ENCODE measurements at regions not wholly inside any gene's neighbourhood (a gene's known extent, or its start where the extent isn't known, plus 50 kb on each side); places are given as distances from the start of the nearest gene placed in this dataset.
"Not testable (repeated sequence)": the region's sequence is repeated elsewhere in the genome, so short reads cannot be mapped to it uniquely, and the experiment has no call there.

DNA sequence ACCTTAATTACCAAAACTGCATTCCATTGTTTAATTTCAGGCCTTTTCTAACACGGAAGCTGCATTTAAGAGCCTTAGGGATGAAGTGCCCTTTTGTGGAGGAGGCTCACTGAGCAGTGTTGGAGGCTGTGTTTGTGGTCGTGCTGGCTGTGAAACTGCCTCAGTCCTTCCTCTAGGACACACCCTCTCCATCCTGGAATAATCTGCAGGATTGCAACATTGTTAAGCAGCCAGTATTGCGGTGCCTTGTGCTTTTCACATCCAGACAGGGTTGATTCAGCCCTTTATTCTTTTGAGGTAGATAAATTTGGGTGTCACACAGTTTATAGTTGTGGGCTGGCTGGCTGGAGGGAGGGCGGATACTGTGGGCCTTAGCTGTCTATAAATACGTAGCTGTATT, 141.6 kb downstream of the CDRT15L2 start:
- Mint-ChIP-seq H3K4me3 (no peak overlapping the region), H3K4me1 (no peaks in the 10 kb centered on the region), H3K27me3 (ENCODE audit: low read depth) (no peaks in the 10 kb centered on the region), H3K36me3 (no peaks in the 10 kb centered on the region), H3K9me3 (peaks cover 15% of the 10 kb centered on the region), H3K27ac (no peak overlapping the region)
- no peak for ATAC-seq
- POLR2A ChIA-PET = interaction anchor here (0.5 kb wide), 1 partner anchor 31 kb away, joined by 4 read pairs; no protein-coding TSS in a partner anchor
- CTCF ChIA-PET = no interaction called here
- TF ChIP-seq TP53 (CRISPR knock-in tag; IDR thresholded peaks at IDR 0.05) = no peak
- TF ChIP-seq OVOL2 (CRISPR knock-in tag; IDR thresholded peaks at IDR 0.05; ENCODE audit: borderline replicate concordance) = no peak
- TF ChIP-seq GRHL2 (CRISPR knock-in tag; IDR thresholded peaks at IDR 0.05; ENCODE audit: insufficient replicate concordance, severe bottlenecking) = no peak
- no peak for TF ChIP-seq NR1H2 (CRISPR knock-in tag; IDR thresholded peaks at IDR 0.05)
- TF ChIP-seq, protein P1, sequence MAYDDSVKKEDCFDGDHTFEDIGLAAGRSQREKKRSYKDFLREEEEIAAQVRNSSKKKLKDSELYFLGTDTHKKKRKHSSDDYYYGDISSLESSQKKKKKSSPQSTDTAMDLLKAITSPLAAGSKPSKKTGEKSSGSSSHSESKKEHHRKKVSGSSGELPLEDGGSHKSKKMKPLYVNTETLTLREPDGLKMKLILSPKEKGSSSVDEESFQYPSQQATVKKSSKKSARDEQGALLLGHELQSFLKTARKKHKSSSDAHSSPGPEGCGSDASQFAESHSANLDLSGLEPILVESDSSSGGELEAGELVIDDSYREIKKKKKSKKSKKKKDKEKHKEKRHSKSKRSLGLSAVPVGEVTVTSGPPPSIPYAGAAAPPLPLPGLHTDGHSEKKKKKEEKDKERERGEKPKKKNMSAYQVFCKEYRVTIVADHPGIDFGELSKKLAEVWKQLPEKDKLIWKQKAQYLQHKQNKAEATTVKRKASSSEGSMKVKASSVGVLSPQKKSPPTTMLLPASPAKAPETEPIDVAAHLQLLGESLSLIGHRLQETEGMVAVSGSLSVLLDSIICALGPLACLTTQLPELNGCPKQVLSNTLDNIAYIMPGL (CRISPR knock-in tag; IDR thresholded peaks at IDR 0.05) = no peak
- TF ChIP-seq NR3C1 (CRISPR knock-in tag; conservative IDR thresholded peaks at IDR 0.05; ENCODE audit: low read depth) = no peak
- TF ChIP-seq NFE2L1 (CRISPR knock-in tag; IDR thresholded peaks at IDR 0.05) = no peak
- TF ChIP-seq, protein P2, sequence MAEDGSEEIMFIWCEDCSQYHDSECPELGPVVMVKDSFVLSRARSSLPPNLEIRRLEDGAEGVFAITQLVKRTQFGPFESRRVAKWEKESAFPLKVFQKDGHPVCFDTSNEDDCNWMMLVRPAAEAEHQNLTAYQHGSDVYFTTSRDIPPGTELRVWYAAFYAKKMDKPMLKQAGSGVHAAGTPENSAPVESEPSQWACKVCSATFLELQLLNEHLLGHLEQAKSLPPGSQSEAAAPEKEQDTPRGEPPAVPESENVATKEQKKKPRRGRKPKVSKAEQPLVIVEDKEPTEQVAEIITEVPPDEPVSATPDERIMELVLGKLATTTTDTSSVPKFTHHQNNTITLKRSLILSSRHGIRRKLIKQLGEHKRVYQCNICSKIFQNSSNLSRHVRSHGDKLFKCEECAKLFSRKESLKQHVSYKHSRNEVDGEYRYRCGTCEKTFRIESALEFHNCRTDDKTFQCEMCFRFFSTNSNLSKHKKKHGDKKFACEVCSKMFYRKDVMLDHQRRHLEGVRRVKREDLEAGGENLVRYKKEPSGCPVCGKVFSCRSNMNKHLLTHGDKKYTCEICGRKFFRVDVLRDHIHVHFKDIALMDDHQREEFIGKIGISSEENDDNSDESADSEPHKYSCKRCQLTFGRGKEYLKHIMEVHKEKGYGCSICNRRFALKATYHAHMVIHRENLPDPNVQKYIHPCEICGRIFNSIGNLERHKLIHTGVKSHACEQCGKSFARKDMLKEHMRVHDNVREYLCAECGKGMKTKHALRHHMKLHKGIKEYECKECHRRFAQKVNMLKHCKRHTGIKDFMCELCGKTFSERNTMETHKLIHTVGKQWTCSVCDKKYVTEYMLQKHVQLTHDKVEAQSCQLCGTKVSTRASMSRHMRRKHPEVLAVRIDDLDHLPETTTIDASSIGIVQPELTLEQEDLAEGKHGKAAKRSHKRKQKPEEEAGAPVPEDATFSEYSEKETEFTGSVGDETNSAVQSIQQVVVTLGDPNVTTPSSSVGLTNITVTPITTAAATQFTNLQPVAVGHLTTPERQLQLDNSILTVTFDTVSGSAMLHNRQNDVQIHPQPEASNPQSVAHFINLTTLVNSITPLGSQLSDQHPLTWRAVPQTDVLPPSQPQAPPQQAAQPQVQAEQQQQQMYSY (CRISPR knock-in tag; IDR thresholded peaks at IDR 0.05) = no peak
- no peak for TF ChIP-seq CBFB (CRISPR knock-in tag; IDR thresholded peaks at IDR 0.05; ENCODE audit: low read depth)
- no peak for TF ChIP-seq GABPB1 (CRISPR knock-in tag; IDR thresholded peaks at IDR 0.05)
- TF ChIP-seq, protein P3, sequence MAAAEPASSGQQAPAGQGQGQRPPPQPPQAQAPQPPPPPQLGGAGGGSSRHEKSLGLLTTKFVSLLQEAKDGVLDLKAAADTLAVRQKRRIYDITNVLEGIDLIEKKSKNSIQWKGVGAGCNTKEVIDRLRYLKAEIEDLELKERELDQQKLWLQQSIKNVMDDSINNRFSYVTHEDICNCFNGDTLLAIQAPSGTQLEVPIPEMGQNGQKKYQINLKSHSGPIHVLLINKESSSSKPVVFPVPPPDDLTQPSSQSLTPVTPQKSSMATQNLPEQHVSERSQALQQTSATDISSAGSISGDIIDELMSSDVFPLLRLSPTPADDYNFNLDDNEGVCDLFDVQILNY (CRISPR knock-in tag; IDR thresholded peaks at IDR 0.05) = no peak
- no peak for DNase-seq (ENCODE audit: low spot score)

DNA sequence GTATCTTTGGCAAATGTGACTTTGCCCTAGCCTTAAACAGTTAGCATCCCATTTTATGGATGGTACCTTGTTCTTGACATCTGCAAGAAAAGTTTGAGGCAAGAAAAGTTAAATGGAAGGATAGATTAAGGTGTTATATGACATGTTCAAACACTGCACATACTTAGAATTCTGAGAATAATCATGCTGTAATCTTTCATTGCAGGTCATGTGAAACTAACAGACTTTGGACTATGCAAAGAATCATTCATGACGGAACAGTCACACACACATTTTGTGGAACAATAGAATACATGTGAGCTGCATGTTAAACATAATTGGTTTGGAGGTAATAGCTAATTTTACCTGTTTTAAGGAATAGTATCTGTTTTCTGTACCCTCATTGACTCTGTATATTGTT, 144.9 kb downstream of the CDRT15L2 start:
- CTCF ChIA-PET = interaction anchor here (0.6 kb wide), 1 partner anchor 58 kb away, joined by 4 read pairs; no protein-coding TSS in a partner anchor
- H3K27me3 Mint-ChIP-seq (ENCODE audit: low read depth); H3K27ac Mint-ChIP-seq; H3K4me3 Mint-ChIP-seq; DNase-seq (ENCODE audit: low spot score); ATAC-seq; POLR2A ChIA-PET; H3K9me3 Mint-ChIP-seq; H3K36me3 Mint-ChIP-seq; H3K4me1 Mint-ChIP-seq: not testable (repeated sequence)

DNA sequence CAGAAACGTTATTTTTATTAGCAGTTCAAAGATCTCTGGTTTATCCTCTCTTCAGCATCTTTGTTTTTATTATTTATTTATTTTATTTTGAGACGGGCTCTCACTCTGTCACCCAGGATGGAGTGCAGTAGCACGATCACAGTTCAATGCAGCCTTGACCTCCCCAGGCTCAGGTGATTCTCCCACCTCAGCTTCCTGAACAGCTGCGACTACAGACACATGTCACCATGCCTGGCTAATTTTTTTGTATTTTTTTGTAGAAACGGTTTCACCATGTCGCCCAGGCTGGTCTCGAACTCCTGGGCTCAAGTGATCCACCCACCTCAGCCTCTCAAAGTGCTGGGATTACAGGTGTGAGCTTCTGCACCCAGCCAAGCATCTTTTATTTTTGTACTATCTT, 147.7 kb downstream of the CDRT15L2 start:
- ATAC-seq; H3K27ac Mint-ChIP-seq; H3K27me3 Mint-ChIP-seq (ENCODE audit: low read depth); H3K4me1 Mint-ChIP-seq; H3K9me3 Mint-ChIP-seq; DNase-seq (ENCODE audit: low spot score); POLR2A ChIA-PET; H3K36me3 Mint-ChIP-seq; H3K4me3 Mint-ChIP-seq: not testable (repeated sequence)
- CTCF ChIA-PET = interaction anchor here (1.1 kb wide), 1 partner anchor 75 kb away, joined by 3 read pairs; no protein-coding TSS in a partner anchor

DNA sequence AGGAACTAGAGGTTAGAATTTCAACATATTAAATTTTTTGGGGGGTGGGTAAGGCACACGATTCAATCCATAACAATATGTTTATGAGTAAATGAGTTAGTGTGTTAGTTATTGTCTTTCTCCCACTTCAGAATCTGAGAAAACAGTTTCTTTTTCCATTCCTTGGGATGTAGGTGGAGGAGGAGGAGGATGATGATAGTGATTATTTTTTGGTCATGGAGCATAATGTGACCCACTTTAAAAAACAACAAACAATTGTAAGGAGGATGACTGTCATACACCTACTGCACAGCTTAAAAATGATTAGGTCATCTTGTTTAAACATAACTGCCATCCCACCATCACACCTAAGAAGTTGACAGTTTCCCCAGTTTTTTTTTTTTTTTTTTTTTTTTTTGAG, 148.7 kb downstream of the CDRT15L2 start:
- H3K36me3 Mint-ChIP-seq = no peaks in the 10 kb centered on the region
- CTCF ChIA-PET = no interaction called here
- H3K4me1 Mint-ChIP-seq = no peaks in the 10 kb centered on the region
- H3K4me3 Mint-ChIP-seq = no peak overlapping the region
- H3K27me3 Mint-ChIP-seq (ENCODE audit: low read depth) = no peaks in the 10 kb centered on the region
- POLR2A ChIA-PET = no interaction called here
- TF ChIP-seq ZNF232 (CRISPR knock-in tag; IDR thresholded peaks at IDR 0.05) = no peak
- TF ChIP-seq, protein P4, sequence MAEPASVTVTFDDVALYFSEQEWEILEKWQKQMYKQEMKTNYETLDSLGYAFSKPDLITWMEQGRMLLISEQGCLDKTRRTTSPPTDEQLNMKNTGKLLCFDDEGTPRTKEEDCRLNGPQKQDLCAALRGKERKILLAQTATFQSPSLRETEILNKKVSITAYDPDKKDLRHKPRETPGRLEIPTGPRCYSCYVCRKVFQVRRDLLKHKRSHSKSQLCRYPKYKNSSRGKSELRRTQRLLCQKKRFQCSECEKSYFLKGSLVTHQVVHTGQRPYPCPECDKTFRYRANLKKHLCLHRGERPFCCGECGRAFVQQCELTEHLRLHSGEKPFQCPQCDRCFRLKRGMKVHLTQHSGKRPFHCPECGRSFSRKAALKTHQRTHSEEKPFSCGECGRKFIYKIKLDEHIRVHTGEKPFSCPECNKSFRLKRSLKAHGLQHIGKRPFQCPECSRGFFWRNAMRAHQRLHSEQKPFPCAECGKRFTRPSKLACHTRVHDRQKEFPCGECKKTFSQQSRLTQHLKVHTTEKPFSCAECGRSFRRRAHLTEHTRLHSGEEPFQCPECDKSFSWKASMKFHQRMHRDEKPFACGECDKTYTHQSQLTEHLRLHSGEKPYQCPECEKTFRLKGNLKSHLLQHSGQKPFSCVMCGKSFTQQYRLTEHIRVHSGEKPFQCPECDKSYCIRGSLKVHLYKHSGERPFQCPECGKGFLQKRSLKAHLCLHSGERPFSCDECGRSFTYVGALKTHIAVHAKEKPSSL (CRISPR knock-in tag; conservative IDR thresholded peaks at IDR 0.05) = no peak
- TF ChIP-seq NR3C1 (CRISPR knock-in tag; conservative IDR thresholded peaks at IDR 0.05; ENCODE audit: low read depth) = no peak
- no peak for TF ChIP-seq ZNF121 (CRISPR knock-in tag; IDR thresholded peaks at IDR 0.05)
- TF ChIP-seq ZNF423 (CRISPR knock-in tag; IDR thresholded peaks at IDR 0.05) = no peak
- no peak for TF ChIP-seq FOXK1 (CRISPR knock-in tag; IDR thresholded peaks at IDR 0.05)
- TF ChIP-seq ZNF671 (CRISPR knock-in tag; IDR thresholded peaks at IDR 0.05) = no peak
- TF ChIP-seq MXD4 (CRISPR knock-in tag; IDR thresholded peaks at IDR 0.05; ENCODE audit: borderline replicate concordance) = no peak
- TF ChIP-seq, protein P3 (CRISPR knock-in tag; IDR thresholded peaks at IDR 0.05) = no peak
- TF ChIP-seq GRHL2 (CRISPR knock-in tag; IDR thresholded peaks at IDR 0.05; ENCODE audit: insufficient replicate concordance, severe bottlenecking) = no peak
- no peak for TF ChIP-seq PRRX2 (CRISPR knock-in tag; IDR thresholded peaks at IDR 0.05)
- TF ChIP-seq, protein P5, sequence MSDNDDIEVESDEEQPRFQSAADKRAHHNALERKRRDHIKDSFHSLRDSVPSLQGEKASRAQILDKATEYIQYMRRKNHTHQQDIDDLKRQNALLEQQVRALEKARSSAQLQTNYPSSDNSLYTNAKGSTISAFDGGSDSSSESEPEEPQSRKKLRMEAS (CRISPR knock-in tag; IDR thresholded peaks at IDR 0.05) = no peak
- H3K27ac Mint-ChIP-seq = no peak overlapping the region
- DNase-seq (ENCODE audit: low spot score) = no peak
- H3K9me3 Mint-ChIP-seq = no peaks in the 10 kb centered on the region
- no peak for ATAC-seq
